HG03378 (cell line): ENCODE measurements at regions not wholly inside any gene's neighbourhood (a gene's known extent, or its start where the extent isn't known, plus 50 kb on each side); places are given as distances from the start of the nearest gene placed in this dataset.
A peak's percentile ranks its signal among the peaks of the same experiment; 100 is the strongest.

Experiments used
- ATAC-seq: cut with Tn5 transposase; IDR thresholded peaks from one replicate; pipeline ENCODE4 v1.9.1; 2021; ENCODE audit warnings: mild to moderate bottlenecking, moderate library complexity; ENCODE audit not compliant: unreplicated experiment

DNA sequence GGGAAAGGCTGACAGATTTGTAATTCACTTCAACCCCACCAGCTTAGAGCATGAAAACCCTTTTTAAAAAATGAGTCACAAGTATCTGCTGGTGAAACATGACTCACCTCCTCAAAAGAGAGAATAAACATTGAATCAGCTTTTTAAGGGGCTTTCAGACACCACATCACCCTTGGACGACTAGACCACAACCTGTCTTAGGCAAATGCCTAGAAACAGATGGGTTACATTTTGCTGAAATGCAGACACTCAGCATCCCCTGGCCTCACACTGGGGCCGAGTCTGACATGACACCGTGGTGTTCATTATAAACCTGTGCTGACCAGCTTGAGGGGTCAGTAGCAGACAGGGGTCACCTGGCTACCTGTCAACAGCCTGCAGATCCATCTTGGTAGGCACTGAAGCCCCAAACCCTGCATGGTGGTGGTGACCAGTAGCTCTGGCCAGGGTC, 175.3 kb upstream of the CST7 start:
- peak; percentile 88 for ATAC-seq

DNA sequence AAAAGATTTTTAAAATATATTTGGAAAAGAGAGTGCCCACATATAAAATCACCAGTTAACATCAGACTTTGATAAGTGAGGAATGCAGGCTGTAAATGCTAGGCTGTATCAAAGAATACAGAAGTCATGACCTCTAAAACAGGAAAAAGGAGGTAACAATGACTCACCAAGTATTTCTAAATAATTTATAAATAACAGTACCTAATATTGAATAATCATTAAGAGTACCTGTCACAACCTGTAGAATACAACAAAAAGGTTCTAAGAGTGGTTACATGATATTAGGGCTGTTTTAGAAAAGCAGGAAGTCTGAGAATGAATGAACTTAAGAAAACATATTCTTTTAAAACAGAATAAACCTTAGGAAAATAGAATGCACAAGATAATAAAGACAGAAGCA, 173.1 kb upstream of the CST7 start:
- no peak for ATAC-seq

DNA sequence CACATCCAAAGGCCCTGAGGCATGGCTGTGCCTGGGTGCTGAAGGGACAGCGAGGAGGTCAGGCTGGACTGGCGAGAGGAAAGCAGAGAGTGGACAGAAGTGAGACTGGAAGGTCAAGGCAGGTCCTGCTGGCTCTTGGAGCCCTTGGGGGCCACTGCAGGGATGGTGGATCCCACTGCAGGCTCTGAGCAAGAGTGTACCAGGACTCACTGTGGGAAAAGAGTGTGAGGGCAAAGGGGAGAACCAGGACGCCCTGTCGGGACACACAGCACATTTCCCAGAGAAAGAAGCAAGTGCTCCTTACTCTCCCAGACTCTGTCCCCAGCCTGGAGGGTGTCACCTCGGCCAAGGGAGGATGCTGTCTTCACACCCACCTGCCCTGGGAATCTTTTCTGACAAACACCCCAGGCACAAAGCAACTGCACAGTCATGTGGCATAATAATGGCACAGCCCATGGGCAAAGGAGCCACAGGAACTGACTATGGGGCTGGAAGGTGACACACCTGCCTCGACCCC, 172.3 kb upstream of the CST7 start:
- no peak for ATAC-seq

DNA sequence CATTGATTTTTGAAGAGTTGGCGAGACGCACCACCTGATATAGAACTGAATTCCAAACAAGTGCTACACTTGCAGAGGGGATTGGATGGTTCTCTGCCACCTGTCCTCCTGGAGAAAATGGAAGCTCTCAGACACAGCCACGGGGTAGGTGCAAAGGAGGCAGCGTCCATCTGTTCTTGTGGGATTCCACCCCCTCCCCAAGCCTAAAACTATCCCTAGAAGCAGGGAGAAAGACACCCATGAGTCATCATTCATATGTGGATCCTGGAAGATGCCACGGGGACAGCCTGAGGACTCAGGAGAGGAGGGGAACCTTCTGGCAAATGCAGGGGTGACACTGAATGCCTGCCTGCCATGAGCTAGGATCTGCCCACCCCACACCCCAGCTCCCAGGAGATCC, 171.3 kb upstream of the CST7 start:
- ATAC-seq = no peak

DNA sequence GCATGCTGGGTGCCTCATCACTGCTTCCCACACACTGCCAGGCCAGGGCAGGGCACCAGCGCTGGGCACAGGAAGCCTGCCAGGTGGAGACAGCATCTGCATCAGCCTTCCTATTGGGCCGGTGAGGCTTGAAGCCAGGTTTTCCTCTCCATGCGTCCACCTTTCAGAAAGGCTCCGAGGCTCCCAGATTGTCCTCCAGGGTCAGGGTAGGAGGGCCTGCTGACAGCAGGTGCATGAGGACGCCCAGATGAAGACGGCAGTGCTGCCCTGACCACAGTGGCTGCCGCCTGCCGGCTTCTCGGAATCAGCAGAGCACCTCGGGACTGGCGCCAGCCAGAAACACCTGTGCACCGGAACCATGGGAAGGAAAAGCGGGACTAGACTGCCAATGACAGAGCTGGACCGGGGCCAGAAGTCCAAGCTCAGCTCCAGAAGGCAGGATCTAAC, 170.5 kb upstream of the CST7 start:
- ATAC-seq = no peak

DNA sequence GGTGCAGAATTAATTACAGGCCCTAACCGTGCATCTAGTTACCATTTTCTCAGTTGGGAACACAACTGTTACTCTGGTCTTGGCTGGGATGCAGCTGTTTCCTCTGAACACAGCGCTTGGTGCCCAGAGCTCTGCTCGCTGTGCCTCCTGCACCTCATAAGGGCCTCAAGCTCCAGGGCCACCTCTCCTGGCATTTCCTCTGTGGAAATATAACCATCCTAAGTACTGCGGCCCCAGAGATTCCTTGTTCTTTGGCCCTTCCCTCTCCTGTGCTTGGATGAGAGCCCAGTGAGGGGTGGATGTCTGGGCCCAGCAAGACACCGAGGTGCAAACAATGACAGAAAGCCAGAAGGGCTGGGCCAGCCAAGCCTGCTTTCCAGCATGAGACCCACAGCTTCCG, 169.9 kb upstream of the CST7 start:
- no peak for ATAC-seq

DNA sequence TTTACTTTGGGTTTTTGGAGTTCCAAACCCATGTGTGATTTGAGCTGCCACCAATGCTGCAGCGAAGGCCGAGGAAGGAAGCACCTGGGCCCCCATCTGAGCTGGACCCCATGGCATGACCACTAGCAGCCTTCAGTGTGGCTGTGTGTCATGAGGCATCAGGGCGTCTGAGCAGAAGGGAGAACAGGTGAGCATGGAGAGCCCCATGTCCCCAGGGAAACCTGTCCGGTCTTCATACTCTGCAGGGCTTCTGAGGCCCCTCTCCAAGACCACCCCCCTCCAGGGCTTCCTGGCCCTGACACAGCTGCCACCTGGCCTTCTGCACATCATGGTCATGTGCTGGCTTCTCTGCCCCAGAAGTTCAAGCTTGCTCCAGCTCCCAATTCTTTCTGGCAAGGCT, 169.1 kb upstream of the CST7 start:
- ATAC-seq = no peak

DNA sequence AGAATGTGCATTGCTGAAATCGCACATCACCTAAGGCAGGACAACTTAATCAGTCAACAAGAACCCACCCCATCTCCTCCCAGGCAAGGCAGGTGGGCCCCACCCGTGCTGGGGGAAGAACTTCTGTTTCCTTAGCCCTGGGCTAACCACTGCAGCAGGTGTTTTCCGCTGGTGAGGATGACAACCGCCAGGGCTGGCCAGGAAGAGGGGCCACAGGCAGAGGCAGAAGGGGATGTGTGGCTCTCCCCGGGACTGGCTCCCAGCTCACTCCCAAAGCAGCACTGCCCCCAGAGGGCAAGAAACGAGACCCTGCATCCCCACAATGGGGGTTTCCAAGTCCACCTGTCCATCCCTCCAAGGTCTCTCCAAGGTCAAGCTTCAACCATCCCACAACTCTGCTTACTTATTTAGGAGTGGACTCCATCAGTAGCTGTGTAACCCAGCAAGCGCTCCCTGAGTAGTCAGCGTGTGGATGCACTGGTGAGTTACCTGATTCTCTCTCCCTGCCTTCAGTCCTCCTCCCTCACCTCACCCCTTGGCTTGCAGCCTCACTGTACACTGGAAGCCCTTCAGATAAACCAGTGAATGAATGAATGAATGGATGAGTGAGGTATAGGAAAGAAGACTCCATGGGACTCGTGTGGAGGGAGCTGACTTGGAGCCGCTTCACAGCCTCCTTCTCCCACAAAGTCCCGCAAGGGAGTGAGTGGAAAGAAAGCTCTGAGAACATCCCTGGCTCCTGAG, 168.2 kb upstream of the CST7 start:
- no peak for ATAC-seq

DNA sequence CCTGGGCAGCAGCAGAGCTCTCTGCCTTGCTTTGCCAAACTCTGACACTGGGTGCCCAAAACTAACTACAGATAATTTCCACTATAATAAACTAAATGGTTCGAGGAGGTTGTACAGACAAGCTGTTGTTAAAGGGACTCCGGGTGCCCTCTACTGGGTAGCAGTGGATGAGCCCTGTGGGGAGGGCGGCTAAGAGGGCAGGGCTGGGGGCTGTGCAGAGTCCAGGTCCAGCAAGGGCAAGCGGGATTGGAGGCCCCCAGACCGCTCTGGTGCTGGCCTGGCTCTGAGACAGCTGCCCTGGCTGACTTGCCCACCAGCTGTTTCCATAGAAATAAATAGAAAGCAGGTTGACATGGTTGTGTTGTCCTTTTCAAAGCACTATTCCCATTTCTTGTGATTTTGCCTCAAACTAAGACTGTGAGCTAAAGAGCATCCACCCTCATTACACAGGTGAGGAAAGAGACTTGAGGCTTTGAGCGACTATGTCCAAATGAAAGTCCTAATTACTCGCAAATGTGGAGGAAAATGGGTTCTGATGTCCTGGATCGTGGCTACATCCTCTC, 167.6 kb upstream of the CST7 start:
- no peak for ATAC-seq

DNA sequence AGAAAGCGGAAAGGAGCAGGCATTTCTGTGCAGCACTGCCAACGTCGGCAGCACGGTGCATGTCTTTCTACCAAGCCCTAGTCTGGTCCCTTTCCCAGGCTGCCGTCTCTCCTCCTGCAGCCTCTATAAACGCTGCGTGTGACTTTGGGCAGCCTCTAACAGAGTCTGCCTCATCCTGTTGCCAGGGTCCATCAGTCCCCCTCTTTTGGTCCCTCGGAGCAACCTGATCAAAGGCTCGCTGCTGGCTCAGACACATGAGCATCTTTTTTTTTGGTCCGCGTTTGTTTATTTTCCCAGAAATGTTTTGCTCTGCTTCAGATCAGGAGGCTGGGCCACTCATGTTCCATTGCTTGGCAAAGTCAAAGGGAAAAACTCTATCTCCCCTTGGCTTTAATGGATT, 166.8 kb upstream of the CST7 start:
- ATAC-seq = no peak

DNA sequence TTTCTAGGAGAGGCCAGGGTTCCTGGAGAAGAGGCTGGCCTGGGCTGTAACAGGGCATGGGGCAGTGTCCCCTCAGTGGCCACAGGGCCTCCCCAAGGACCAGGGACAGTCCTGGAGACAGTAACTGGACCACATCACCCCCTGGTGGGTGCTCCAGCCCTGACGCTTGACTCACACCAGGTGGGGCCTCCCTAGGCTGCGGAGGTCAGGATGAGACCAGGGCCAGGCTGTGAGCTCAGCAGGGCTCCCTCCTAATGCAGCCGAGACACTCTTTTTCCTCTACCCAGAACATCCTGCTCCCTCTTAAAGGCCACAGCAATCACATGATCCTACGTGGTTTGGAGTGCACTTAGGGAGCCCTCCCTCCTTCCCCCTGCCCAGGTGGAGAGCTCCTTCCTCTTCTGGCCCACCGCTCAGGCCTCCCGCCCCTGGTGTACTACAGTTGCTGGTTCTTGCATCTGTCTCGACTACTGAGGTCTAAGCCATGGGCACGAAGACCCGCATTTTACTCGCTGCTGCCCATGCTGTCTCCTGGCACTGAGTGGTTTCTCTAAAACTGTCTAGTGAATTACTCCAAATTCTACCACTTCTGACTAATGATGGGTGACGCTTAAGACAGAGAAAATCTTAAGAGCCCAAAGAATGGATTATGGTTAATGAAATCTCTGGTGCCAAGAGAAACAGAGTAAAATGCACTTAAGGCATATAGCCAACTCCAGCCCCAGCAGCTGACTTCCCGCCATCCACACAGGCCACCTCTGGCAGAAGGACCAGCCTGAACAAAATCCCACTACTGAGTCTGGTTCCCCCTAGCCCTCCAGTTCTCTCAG, 166.1 kb upstream of the CST7 start:
- ATAC-seq = no peak

DNA sequence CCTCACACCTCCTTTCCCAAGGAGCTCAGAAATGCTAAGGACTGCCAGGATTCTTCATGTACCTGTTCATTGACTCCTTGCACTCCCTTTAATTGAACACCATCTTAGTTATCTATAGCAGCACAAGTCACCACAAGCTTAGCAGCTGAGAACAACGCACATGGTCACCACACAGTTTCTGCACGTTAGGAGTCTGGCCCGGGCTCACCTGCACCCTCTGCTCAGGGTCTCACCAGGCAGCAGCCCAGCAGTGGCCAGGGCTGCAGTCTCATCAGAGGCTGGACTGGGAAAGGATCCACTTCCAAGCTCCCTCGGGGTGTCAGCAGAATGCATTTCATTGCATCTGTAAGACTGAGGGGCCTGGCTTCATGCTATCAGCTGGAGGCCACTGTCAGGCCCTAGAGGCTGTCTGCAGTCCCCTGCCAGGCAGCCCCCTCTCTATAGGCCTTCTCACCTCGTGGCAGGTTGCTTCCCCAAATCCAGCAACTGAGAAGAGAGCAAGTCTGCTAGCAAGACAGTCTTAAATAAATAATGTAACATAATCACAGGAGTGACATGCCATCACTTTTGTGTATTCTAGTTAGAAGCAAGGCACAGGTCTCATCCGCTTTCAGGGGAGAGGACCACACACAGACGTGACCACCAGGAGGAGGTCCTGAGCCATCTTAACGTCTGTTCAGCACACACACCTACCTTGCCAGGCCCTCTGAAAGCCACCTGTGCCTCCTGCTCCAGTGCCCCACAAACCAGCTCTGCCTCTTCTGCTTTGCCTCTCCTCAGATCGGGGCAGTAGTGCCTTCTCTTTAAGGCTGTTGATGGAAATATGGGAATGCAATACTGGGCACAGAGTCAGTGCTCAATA, 165.2 kb upstream of the CST7 start:
- ATAC-seq = no peak

DNA sequence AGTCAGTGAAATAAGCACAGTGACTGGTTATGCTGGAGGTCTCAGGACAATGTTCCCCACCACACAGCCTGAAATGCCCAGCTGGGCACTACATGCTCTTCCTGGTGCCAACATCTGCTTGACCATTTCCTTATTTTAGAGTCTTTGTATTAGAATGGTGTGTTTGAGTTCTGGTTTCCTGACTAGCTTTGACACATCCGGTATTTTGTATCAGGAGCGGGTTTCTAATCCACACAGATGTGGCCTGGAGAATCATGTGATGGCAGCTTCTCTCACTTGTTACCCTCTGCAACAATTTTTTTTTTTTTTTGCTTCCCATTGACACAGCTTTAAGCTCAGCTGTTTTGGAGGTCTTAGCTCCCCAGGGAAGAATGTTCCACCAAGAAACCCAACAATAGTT, 164.5 kb upstream of the CST7 start:
- no peak for ATAC-seq

DNA sequence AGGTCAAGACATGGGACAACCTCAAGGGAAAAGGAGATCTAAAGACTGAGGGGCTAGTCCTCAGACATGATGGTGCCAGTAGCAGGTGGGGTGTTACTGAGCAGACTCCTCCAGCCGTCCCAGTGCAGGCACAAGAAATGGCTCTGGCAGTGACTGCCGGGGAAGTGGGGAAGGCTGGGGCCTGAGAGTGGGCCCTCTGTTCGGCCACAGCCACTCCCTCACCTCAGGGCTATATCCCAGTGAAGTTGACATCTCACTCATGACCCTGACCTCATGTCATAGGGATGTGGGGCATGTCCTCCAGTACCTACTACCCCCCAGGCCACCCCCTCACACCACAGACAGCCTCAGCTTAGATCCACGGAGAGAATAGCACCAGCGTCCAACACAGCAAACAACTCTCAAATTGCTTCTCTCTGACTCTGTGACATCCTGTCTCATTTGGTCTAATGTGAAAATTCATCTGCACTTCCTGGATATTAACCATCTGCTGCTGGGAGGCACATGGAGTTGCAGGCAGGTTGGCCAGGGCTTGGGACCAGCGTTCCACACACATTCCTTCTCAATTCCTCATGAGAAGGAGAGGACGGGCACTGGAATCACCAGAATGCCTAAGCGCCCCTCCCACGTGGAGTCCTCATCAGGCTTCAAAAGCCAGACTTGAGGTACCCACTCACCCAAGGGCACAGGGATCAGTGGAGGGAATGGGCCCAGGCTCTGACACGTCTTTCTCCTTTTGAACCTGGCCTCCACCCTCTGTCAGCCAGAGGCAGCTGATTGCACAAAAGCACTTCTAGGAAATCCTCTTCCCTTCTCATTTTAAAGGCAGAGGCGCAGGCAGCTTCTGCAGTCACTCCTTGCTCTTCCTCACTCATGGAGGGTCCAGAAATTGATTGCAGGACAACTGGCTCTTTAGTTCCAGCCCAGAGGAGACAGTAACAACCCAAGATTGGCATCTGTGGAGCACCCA, 163.6 kb upstream of the CST7 start:
- ATAC-seq = no peak

DNA sequence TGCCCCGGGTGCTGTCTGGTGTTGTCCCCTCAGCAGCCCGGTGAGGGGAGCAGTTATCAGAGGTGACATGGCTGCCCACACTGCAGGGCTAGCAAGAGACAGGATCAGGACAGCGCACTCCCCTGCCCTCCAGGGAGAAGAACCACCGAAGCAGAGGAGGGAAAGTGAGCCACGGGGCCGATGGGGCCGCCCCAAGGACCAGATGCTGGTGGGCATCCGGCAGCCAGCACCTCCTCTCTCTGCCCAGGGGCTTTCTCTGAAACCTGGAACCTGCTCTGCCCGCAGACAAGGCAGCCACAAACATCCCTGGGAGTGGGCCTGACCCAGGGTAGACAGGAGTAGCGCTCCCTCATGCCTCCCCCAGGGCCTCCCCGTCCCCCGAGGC, 163.0 kb upstream of the CST7 start:
- ATAC-seq = no peak

DNA sequence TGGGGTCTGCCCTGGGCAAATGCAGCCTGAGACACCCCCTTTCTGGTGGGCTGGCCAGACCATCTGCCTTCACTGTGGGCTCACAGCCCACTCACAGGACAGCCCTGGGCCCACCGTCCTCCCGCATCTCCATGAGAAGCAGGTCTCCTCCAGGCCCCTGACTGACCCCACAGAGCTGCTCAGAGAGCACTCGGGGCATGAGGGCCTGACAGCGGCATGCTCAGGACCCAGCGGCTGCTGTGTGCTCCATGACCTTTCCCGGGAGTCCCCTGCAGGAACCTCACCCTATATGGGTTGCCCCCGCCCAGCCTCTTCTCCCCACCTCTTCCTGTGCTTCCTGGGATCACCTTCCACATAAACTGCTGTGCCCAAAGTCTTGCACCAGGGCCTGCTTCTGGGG, 162.4 kb upstream of the CST7 start:
- no peak for ATAC-seq

DNA sequence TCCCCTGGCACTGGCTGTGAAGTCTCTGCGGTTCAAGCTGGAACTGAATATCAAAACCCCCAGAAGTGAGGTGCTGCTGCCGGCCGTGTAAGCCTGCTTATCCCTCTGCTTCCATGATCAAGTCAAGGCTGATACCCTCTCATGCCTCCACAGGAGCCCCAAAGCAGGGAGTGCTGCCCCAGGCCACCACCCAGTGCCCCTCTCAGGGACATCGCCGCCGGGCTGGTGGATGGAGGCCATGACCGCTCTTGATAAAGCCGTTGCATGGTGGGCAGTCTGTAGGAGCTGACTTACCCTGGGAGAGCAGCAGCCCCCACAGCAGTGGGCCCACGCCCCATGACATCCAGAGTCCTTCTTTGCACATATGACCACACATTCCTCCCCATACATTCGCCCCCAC, 162.0 kb upstream of the CST7 start:
- no peak for ATAC-seq

DNA sequence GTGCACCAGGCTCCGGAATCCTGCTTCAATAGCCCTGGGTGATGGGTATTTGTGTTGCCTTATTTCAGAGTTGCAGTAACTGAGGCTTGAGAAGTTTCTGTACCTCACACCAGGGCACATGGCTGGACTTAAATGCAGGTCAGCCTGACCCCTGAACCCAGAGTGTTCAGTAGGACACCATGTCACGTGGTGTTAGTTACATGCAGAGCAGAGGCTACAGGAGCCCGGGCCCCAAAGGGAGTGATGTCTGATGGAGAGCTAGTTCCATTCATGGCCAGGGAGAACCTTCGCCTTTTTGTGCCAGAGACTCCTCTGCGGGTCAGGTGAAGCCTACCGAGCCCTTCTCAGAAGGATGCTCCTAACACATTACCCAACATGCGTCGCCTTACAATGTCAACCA, 161.4 kb upstream of the CST7 start:
- no peak for ATAC-seq

DNA sequence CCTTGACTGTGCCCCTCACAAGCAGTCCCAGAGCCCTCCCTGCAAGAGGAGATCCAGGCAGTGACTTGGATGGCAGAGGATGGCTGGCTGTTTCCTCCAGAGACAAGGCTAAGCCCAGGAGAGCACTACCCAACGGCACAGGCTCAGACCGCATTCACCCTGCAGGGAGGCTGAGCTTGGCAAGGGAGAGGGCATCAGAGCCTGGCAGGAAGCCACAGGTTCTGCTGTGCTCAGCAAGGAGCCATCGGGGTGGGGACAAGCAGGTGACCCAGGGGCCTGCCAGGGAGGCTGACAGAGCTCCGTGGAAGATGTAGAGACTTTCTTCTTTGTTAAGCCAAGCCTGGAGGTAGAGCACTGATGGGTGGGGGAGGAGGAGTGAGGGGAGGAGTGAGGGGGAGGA, 159.2 kb upstream of the CST7 start:
- no peak for ATAC-seq
